ENCODE measurements at regions not wholly inside any gene's neighbourhood (a gene's known extent, or its start where the extent isn't known, plus 50 kb on each side); places are given as distances from the start of the nearest gene placed in this dataset.

DNA sequence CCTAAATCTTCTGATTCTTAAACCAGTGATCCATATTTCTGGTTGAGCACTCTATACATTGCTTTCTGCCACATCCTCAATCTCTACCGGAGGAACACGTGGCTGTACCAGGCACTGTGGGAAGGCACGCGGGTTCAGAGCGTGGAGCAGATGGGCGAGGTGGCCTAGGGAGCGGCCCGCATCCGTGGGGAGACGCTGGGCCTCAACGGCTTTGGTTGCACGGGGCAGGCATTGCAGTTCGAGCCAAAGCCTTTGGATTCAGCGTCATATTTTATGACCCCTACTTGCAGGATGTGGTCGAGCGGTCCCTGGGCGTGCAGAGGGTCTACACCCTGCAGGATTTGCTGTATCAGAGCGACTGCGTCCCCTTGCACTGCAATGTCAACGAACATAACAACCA, 197.2 kb upstream of the RGMB start:
- TF ChIP-seq MXI1 (conservative IDR thresholded peaks at IDR 0.05; ENCODE audit: poor library complexity, severe bottlenecking) (no peak), POLR2AphosphoS5 (IDR thresholded peaks at IDR 0.05) (no peak), SMC3 (conservative IDR thresholded peaks at IDR 0.05; ENCODE audit: poor library complexity) (no peak), EP300 (conservative IDR thresholded peaks at IDR 0.05; ENCODE audit: poor library complexity, severe bottlenecking) (no peak), EZH2 (IDR thresholded peaks at IDR 0.05; ENCODE audit: borderline replicate concordance, insufficient read depth, low read length, poor library complexity, severe bottlenecking) (no peak)
- TF ChIP-seq, protein P1, sequence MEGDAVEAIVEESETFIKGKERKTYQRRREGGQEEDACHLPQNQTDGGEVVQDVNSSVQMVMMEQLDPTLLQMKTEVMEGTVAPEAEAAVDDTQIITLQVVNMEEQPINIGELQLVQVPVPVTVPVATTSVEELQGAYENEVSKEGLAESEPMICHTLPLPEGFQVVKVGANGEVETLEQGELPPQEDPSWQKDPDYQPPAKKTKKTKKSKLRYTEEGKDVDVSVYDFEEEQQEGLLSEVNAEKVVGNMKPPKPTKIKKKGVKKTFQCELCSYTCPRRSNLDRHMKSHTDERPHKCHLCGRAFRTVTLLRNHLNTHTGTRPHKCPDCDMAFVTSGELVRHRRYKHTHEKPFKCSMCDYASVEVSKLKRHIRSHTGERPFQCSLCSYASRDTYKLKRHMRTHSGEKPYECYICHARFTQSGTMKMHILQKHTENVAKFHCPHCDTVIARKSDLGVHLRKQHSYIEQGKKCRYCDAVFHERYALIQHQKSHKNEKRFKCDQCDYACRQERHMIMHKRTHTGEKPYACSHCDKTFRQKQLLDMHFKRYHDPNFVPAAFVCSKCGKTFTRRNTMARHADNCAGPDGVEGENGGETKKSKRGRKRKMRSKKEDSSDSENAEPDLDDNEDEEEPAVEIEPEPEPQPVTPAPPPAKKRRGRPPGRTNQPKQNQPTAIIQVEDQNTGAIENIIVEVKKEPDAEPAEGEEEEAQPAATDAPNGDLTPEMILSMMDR (IDR thresholded peaks at IDR 0.05; ENCODE audit: poor library complexity, severe bottlenecking), result no peak
- TF ChIP-seq, protein P2, sequence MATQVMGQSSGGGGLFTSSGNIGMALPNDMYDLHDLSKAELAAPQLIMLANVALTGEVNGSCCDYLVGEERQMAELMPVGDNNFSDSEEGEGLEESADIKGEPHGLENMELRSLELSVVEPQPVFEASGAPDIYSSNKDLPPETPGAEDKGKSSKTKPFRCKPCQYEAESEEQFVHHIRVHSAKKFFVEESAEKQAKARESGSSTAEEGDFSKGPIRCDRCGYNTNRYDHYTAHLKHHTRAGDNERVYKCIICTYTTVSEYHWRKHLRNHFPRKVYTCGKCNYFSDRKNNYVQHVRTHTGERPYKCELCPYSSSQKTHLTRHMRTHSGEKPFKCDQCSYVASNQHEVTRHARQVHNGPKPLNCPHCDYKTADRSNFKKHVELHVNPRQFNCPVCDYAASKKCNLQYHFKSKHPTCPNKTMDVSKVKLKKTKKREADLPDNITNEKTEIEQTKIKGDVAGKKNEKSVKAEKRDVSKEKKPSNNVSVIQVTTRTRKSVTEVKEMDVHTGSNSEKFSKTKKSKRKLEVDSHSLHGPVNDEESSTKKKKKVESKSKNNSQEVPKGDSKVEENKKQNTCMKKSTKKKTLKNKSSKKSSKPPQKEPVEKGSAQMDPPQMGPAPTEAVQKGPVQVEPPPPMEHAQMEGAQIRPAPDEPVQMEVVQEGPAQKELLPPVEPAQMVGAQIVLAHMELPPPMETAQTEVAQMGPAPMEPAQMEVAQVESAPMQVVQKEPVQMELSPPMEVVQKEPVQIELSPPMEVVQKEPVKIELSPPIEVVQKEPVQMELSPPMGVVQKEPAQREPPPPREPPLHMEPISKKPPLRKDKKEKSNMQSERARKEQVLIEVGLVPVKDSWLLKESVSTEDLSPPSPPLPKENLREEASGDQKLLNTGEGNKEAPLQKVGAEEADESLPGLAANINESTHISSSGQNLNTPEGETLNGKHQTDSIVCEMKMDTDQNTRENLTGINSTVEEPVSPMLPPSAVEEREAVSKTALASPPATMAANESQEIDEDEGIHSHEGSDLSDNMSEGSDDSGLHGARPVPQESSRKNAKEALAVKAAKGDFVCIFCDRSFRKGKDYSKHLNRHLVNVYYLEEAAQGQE (IDR thresholded peaks at IDR 0.05; ENCODE audit: borderline replicate concordance), result no peak
